HG03103 (cell line): ENCODE measurements at regions not wholly inside any gene's neighbourhood (a gene's known extent, or its start where the extent isn't known, plus 50 kb on each side); places are given as distances from the start of the nearest gene placed in this dataset.

Experiments
- ATAC-seq: cut with Tn5 transposase; IDR thresholded peaks from one replicate; pipeline ENCODE4 v1.9.1; 2021; ENCODE audit warnings: low read depth; ENCODE audit not compliant: unreplicated experiment

- no peak for ATAC-seq
Measured at GRCh38 chr3:27594096-27594690, 110.0 kb upstream of the SLC4A7 start.

- ATAC-seq: no peak
Measured at GRCh38 chr3:27593173-27593572, 109.0 kb upstream of the SLC4A7 start.

- ATAC-seq: peak; percentile 45
Measured at GRCh38 chr3:27591312-27592210, 107.4 kb upstream of the SLC4A7 start.

- no peak for ATAC-seq
Measured at GRCh38 chr3:27590437-27591298, 106.5 kb upstream of the SLC4A7 start.

GRCh38 chr3:27589795-27590194 lies 105.6 kb upstream of the SLC4A7 start:
- no peak for ATAC-seq

- ATAC-seq: no peak
Measured at GRCh38 chr3:27585429-27585828, 101.2 kb upstream of the SLC4A7 start.

- no peak for ATAC-seq
Measured at GRCh38 chr3:27584874-27585273, 100.7 kb upstream of the SLC4A7 start.

GRCh38 chr3:27581852-27582251 lies 97.7 kb upstream of the SLC4A7 start:
- no peak for ATAC-seq

GRCh38 chr3:27578032-27578431 lies 93.8 kb upstream of the SLC4A7 start:
- ATAC-seq: no peak

GRCh38 chr3:27577504-27577903 lies 93.3 kb upstream of the SLC4A7 start:
- no peak for ATAC-seq

- no peak for ATAC-seq
Measured at GRCh38 chr3:27576171-27576570, 92.0 kb upstream of the SLC4A7 start.

GRCh38 chr3:27575499-27575898 lies 91.3 kb upstream of the SLC4A7 start:
- ATAC-seq: no peak

GRCh38 chr3:27574438-27574795 lies 90.2 kb upstream of the SLC4A7 start:
- no peak for ATAC-seq

- ATAC-seq: no peak
Measured at GRCh38 chr3:27573780-27574437, 89.7 kb upstream of the SLC4A7 start.

GRCh38 chr3:27573138-27573537 lies 89.0 kb upstream of the SLC4A7 start:
- ATAC-seq: no peak

GRCh38 chr3:27571345-27571744 lies 87.2 kb upstream of the SLC4A7 start:
- ATAC-seq: no peak

- no peak for ATAC-seq
Measured at GRCh38 chr3:27570421-27571106, 86.4 kb upstream of the SLC4A7 start.

- ATAC-seq: no peak
Measured at GRCh38 chr3:27568393-27568792, 84.2 kb upstream of the SLC4A7 start.

GRCh38 chr3:27567251-27567650 lies 83.1 kb upstream of the SLC4A7 start:
- ATAC-seq: no peak

- ATAC-seq: no peak
Measured at GRCh38 chr3:27565201-27565852, 81.1 kb upstream of the SLC4A7 start.
